Suppressor macrophage treated with lipopolysaccharide for 4 hours (primary cell): ENCODE measurements at regions not wholly inside any gene's neighbourhood (a gene's known extent, or its start where the extent isn't known, plus 50 kb on each side); places are given as distances from the start of the nearest gene placed in this dataset.
"Not testable (repeated sequence)": the region's sequence is repeated elsewhere in the genome, so short reads cannot be mapped to it uniquely, and the experiment has no call there.

ENCODE experiments used
- DNase-seq: peaks from one replicate; pipeline ENCODE4 v3.0.0-alpha.2; 2020

DNA sequence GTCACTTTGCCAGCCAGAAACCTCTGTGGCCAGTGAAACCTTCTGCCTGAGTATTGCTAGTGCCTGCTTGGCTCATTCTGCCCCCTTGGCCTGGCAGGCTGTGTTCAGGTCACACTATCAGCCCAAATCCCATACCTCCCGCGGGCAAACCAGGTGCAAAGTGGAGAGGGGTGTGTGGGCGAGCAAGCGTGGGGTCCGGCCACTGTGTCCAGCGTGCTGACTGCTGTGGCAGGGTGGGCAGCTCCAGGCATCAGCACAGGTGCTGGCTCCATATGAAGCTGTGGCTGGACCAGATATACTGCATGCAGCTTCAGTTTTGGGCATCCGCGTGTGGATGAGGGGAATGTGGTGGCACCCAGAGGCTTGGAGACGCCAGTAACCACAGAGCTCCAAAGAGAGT lies 576.5 kb upstream of the EDIL3 start:
- DNase-seq, result no peak

DNA sequence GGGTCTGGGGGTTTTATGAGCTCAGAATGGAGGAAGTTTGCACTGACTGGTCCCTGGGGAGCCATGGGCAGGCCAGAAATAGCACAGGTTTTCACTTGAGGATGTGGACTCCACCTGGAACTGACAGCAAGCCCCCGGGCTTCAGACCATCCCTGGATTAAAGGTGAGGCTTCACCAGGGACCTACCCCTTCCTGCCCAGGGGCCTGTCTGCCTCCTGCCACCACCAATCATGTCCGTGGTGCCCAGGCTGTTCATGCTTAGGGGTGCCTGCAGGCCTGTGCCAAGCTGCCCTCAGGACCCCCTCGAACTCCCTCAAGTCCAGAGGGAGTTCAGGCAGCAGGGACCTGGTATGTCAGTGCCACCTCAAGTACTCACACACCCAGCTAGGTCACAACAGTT lies 577.2 kb upstream of the EDIL3 start:
- no peak for DNase-seq

- DNase-seq, result no peak
Measured at GRCh38 chr5:84983093-84983492, 598.4 kb upstream of the EDIL3 start.

- DNase-seq, result no peak
Measured at GRCh38 chr5:84985148-84985547, 600.5 kb upstream of the EDIL3 start.

DNA sequence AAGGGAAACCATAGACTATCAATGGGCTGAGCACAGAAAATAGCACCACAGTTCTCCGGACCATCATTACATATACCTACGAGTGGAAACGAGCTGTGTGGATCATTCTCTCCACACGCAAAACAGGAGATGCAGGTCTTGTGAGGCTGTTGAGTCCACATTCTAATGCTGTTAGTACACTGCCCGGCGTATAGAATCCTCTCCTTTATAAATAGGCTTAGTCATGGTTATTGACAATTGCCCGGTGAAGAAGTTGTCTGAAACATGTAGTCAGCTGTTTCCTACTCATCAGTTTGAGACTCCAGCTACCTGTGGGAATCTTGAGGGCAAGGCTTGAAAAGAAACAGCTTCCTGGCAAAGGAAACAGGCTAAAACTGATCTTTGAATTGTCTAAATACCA lies 602.0 kb upstream of the EDIL3 start:
- DNase-seq, result no peak

DNA sequence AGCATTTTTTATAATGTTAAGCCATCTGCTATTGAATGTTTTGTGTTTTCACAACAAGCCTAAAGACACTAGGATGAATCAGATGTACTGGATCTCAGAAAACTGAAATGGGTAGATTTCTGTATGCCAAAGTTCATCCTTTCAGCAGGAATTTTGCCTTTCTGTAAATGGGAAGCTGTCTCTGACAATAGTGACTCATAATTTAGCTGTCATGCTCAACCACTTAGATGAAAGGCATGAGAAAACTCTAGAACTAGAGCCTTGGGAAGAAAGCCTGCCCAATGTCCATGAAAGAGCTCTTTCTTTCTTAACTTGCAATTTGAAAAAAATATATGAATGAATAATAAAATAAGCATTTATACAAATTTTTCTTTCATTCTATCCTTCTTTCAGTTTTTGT lies 616.0 kb upstream of the EDIL3 start:
- DNase-seq, result no peak

GRCh38 chr5:85002026-85002425 lies 617.3 kb upstream of the EDIL3 start:
- DNase-seq, result not testable (repeated sequence)

- no peak for DNase-seq
Measured at GRCh38 chr5:85010014-85010562, 625.4 kb upstream of the EDIL3 start.

DNA sequence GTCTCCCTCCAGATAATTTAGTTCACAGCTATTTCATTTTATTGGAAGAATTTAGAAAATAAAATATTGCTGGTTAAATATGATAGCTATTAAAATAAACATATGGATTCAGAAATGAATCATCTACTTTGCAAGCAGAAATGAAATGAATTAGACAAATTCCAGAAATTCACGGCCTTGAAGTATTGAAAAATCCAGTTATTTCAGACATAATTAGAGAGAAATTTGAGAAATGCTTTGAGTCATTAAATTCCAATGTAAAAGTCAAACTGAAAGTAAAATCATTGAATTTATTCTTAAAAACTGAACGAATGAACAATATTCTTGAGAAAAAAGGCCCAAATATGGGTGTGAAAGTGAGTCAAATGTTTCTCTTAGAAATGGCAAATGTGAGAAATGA lies 632.6 kb upstream of the EDIL3 start:
- DNase-seq, result no peak

GRCh38 chr5:85030316-85031084 lies 645.8 kb upstream of the EDIL3 start:
- DNase-seq, result no peak

GRCh38 chr5:85049020-85049419 lies 664.3 kb upstream of the EDIL3 start:
- DNase-seq, result peak; percentile 11

DNA sequence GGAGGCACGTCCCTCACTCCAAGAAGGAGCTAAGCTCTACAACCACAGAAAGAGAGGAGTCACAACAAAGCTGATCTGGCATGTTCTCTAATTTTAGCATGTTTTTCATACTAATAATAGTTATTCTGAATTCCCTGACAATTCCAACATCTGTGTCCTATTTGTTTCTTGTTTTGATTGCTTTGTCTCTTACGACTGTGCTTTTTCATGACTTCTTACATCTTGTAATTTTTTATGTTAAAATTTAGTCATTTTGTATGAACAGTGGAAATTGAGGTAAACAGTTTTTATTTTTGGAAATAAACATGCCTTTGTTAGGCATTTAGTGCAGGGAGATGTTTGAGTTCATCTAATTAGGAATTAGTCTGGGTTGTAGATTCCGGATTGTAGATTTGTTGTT lies 668.1 kb upstream of the EDIL3 start:
- DNase-seq, result no peak

- no peak for DNase-seq
Measured at GRCh38 chr5:85069659-85070640, 685.3 kb upstream of the EDIL3 start.

GRCh38 chr5:85077581-85077980 lies 692.9 kb upstream of the EDIL3 start:
- no peak for DNase-seq

- no peak for DNase-seq
Measured at GRCh38 chr5:85096421-85096820, 711.7 kb upstream of the EDIL3 start.

- DNase-seq, result no peak
Measured at GRCh38 chr5:85108471-85108870, 723.8 kb upstream of the EDIL3 start.

DNA sequence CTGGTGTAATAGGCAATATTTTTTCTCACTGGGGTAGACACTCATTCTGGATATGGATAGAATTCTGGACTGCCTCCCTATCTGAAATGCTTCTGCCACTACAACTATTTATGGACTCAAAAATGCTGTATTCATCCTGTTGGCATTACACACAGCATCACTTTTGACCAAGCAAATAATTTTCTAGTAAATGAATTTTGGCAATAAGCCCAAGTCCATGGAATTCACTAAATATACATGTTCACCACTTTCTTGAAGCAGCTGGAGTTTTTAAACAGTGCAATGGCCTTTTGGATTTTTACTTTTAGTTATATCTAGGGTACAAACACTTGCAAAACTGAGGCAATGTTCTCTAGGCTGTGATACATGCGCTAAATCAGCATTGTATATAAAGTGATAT lies 724.9 kb upstream of the EDIL3 start:
- no peak for DNase-seq

DNA sequence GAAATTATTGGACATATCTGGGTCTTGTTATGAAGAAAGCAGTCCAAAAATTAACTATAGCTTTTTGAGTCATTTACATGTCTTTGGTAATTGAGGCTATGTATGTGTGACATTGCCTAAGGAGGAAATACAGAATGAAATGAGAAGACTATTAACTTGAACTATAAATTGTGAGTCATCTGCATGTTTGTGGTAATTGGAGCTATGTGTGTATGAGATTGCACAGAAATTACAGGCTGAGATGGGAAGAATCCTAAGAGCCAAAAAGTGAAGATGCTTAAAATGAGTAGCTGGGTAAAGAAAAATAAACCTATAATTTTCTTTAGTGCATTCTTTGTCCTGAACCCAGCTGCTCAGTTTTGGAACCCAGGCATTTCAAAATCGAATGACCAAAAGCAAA lies 747.6 kb upstream of the EDIL3 start:
- no peak for DNase-seq

- no peak for DNase-seq
Measured at GRCh38 chr5:85140471-85140870, 755.8 kb upstream of the EDIL3 start.

DNA sequence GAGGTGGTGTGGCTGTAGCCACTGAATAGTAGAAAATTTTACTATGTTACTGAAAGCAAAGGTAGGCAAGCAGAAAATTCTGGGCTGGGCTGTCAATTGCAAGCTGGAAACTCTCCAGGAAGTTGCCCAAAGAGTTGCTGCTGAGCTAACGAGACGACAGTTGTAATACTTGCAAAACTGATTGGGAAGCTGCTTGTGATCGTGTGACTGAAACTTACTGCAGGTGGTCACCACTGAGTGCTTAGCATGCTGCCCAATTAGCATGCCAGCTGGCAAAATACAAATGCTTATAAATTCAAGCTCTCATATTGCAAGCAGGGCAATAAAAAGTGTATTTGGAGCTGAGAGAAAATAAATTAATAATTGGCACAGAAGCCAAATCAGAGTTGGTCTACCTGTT lies 758.5 kb upstream of the EDIL3 start:
- no peak for DNase-seq

DNA sequence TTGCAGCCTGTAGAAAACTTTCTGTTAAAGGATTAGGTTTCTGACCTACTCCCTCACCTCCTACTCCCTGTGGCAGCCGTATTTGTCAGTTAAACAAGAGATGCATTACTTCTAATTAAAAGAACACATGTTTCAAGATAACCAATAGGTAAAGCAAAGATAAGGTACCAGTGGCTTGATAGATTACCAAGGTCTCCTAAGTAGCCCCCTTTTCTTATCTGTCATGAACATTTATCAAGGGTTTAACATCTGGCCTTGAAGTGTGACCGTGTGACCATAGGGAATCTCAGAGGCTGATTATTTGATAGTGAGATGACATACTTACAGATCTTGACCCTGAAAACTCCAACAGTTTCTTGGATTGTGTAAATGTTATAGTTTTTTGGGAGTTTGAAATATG lies 764.0 kb upstream of the EDIL3 start:
- DNase-seq, result no peak

- DNase-seq, result no peak
Measured at GRCh38 chr5:85159395-85159794, 774.7 kb upstream of the EDIL3 start.

GRCh38 chr5:85168474-85168873 lies 783.8 kb upstream of the EDIL3 start:
- no peak for DNase-seq

GRCh38 chr5:85170183-85170582 lies 785.5 kb upstream of the EDIL3 start:
- no peak for DNase-seq
